ENCODE measurements at regions not wholly inside any gene's neighbourhood (a gene's known extent, or its start where the extent isn't known, plus 50 kb on each side); places are given as distances from the start of the nearest gene placed in this dataset.
A peak's percentile ranks its signal among the peaks of the same experiment; 100 is the strongest.

DNA sequence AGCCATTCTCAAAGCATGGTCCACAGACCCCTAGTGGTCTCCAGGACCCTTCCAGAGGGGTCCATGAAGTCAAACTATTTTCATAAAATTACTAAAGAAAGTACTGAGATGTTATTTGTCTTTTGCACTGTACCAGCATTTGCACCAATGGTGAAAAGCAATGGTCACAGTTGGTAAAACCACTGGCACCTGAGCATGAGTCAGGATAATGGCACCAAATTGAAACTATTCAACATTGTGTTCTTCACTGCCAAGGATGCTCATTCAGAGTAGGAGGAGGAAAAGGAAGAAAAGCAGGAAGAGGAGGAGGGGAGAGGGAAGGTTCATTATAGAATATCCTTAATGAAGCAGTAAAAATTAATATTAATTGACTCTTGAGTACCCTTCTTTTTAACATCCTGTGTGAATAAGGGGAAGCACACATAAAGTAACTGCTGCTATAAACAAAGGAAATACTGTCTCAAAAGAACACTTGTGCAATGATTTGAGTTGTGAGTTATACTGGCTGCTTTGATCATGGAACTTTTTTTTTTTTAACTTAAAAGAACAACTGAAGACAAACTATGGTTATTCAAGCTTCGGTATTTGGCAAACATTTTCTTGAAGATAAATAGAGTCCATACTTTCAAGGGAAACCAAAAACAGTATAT lies 60.2 kb downstream of the MPP7 start:
- Histone ChIP-seq H3K4me3 (ENCODE audit: low read length) (no peak overlapping the region), H3K27ac (ENCODE audit: low read depth, low read length) (no peak overlapping the region), H3K4me1 (ENCODE audit: control insufficient read depth, low read length) (no peaks in the 10 kb centered on the region), H3K27me3 (ENCODE audit: control insufficient read depth, low read length) (peaks cover 4% of the 10 kb centered on the region), H3K9me2 (replicated peaks; ENCODE audit: control insufficient read depth, low read length) (no peaks in the 10 kb centered on the region), H3K4me2 (ENCODE audit: low read length) (no peak overlapping the region), H3K9me3 (ENCODE audit: control insufficient read depth, insufficient read depth, low read length) (no peaks in the 10 kb centered on the region), H3K36me3 (ENCODE audit: control insufficient read depth, low read length) (no peaks in the 10 kb centered on the region), H3K79me2 (ENCODE audit: control insufficient read depth, low read length) (no peaks in the 10 kb centered on the region), H4K20me1 (ENCODE audit: control insufficient read depth, insufficient read depth, low read depth, low read length) (no peaks in the 10 kb centered on the region), H3F3A (ENCODE audit: control insufficient read depth, insufficient read depth) (no peaks in the 10 kb centered on the region)
- TF ChIP-seq, protein P1, sequence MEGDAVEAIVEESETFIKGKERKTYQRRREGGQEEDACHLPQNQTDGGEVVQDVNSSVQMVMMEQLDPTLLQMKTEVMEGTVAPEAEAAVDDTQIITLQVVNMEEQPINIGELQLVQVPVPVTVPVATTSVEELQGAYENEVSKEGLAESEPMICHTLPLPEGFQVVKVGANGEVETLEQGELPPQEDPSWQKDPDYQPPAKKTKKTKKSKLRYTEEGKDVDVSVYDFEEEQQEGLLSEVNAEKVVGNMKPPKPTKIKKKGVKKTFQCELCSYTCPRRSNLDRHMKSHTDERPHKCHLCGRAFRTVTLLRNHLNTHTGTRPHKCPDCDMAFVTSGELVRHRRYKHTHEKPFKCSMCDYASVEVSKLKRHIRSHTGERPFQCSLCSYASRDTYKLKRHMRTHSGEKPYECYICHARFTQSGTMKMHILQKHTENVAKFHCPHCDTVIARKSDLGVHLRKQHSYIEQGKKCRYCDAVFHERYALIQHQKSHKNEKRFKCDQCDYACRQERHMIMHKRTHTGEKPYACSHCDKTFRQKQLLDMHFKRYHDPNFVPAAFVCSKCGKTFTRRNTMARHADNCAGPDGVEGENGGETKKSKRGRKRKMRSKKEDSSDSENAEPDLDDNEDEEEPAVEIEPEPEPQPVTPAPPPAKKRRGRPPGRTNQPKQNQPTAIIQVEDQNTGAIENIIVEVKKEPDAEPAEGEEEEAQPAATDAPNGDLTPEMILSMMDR (IDR thresholded peaks at IDR 0.05; ENCODE audit: low read depth, low read length, poor library complexity, severe bottlenecking): no peak
- no peak for TF ChIP-seq EZH2phosphoT487 (IDR thresholded peaks at IDR 0.05; ENCODE audit: borderline replicate concordance, low read length)

DNA sequence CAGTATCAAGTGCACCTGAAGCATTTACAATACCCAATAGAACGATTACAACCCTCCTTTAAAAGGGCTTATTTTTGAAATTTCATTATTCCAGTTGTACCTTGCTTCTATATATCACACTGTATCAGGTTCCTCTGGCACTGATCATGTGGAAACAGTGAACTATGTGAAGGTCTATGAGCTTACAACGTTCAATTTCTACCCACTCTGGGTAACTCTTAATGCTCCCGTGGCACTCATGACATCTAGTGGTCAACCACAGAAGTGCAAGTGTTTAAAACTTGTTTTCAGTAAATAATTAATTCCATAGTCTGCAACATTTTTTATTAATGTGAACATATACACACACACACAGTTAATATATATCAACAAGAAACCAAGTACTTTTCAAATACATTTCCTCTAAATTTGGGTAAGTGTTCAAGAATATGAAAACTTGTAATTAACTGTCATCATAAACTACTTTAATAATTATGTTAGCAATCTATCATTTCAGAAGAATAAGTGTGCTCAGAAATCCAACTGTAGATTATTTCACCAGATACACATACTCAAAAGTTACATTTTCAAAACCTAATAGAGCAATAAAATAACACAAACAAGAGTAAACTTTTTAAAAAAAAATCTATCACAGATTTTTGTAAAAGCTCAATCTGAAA lies 61.0 kb downstream of the MPP7 start:
- Histone ChIP-seq H3K4me2 (ENCODE audit: low read length) (no peak overlapping the region), H3K36me3 (ENCODE audit: control insufficient read depth, low read length) (no peaks in the 10 kb centered on the region), H3K79me2 (ENCODE audit: control insufficient read depth, low read length) (no peaks in the 10 kb centered on the region), H3K4me1 (ENCODE audit: control insufficient read depth, low read length) (no peaks in the 10 kb centered on the region), H3K27me3 (ENCODE audit: control insufficient read depth, low read length) (peaks cover 4% of the 10 kb centered on the region), H3F3A (ENCODE audit: control insufficient read depth, insufficient read depth) (no peaks in the 10 kb centered on the region), H3K9me3 (ENCODE audit: control insufficient read depth, insufficient read depth, low read length) (no peaks in the 10 kb centered on the region), H4K20me1 (ENCODE audit: control insufficient read depth, insufficient read depth, low read depth, low read length) (no peaks in the 10 kb centered on the region), H3K27ac (ENCODE audit: low read depth, low read length) (no peak overlapping the region), H3K9me2 (replicated peaks; ENCODE audit: control insufficient read depth, low read length) (no peaks in the 10 kb centered on the region), H3K4me3 (ENCODE audit: low read length) (no peak overlapping the region)
- TF ChIP-seq, protein P1 (IDR thresholded peaks at IDR 0.05; ENCODE audit: low read depth, low read length, poor library complexity, severe bottlenecking): peak; percentile 88
- TF ChIP-seq EZH2phosphoT487 (IDR thresholded peaks at IDR 0.05; ENCODE audit: borderline replicate concordance, low read length): no peak

DNA sequence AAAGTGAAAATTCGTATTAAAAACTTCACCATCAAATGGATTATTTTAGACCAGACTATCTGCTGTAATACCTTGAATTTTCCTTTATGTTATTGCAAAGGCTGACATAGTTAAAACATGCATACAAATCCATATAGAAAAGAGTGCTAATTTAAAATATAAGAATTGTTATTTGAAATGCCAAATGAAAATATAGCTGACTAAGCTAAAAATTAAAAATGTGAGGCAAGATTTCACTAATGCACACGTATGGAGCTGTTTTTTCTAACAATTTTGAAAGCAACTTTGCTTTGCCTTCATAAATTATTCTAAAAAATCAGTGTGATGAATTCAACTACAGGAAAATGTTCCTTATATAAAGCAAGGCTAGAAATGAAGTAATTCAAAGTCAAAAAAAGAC lies 62.5 kb downstream of the MPP7 start:
- Histone ChIP-seq H3K9me3 (ENCODE audit: control insufficient read depth, insufficient read depth, low read length) (no peaks in the 10 kb centered on the region), H3K4me1 (ENCODE audit: control insufficient read depth, low read length) (no peaks in the 10 kb centered on the region), H3K9me2 (replicated peaks; ENCODE audit: control insufficient read depth, low read length) (no peaks in the 10 kb centered on the region), H3K4me3 (ENCODE audit: low read length) (no peak overlapping the region), H3K27me3 (ENCODE audit: control insufficient read depth, low read length) (no peaks in the 10 kb centered on the region; the same call in 1 of the 2 replicates), H4K20me1 (ENCODE audit: control insufficient read depth, insufficient read depth, low read depth, low read length) (no peaks in the 10 kb centered on the region), H3K4me2 (ENCODE audit: low read length) (no peak overlapping the region), H3K36me3 (ENCODE audit: control insufficient read depth, low read length) (no peaks in the 10 kb centered on the region), H3K27ac (ENCODE audit: low read depth, low read length) (no peak overlapping the region), H3K79me2 (ENCODE audit: control insufficient read depth, low read length) (no peaks in the 10 kb centered on the region), H3F3A (ENCODE audit: control insufficient read depth, insufficient read depth) (no peaks in the 10 kb centered on the region)
- TF ChIP-seq EZH2phosphoT487 (IDR thresholded peaks at IDR 0.05; ENCODE audit: borderline replicate concordance, low read length): no peak
- TF ChIP-seq, protein P1 (IDR thresholded peaks at IDR 0.05; ENCODE audit: low read depth, low read length, poor library complexity, severe bottlenecking): no peak
